ENCODE measurements at regions not wholly inside any gene's neighbourhood (a gene's known extent, or its start where the extent isn't known, plus 50 kb on each side); places are given as distances from the start of the nearest gene placed in this dataset.

DNA sequence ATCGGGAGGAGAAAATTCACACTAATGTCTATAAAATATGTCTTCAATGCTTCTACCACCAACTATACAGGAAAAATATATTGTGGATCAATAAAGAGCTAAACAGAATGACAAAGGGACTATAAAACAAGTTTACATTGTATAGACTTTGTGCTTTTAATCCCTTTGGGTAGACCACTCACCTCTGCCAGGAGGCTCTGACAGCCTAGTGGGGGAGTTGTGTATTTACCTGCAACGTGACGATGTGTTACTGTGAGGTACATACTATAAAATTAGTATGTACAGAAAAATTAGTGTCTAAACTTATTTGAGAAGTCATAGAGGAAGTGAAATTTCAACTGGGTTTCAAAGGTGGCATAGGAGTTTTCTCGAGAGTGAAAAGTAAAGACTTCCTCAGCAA lies 243.3 kb upstream of the REG3G start (continued):
- TF ChIP-seq, protein P1, sequence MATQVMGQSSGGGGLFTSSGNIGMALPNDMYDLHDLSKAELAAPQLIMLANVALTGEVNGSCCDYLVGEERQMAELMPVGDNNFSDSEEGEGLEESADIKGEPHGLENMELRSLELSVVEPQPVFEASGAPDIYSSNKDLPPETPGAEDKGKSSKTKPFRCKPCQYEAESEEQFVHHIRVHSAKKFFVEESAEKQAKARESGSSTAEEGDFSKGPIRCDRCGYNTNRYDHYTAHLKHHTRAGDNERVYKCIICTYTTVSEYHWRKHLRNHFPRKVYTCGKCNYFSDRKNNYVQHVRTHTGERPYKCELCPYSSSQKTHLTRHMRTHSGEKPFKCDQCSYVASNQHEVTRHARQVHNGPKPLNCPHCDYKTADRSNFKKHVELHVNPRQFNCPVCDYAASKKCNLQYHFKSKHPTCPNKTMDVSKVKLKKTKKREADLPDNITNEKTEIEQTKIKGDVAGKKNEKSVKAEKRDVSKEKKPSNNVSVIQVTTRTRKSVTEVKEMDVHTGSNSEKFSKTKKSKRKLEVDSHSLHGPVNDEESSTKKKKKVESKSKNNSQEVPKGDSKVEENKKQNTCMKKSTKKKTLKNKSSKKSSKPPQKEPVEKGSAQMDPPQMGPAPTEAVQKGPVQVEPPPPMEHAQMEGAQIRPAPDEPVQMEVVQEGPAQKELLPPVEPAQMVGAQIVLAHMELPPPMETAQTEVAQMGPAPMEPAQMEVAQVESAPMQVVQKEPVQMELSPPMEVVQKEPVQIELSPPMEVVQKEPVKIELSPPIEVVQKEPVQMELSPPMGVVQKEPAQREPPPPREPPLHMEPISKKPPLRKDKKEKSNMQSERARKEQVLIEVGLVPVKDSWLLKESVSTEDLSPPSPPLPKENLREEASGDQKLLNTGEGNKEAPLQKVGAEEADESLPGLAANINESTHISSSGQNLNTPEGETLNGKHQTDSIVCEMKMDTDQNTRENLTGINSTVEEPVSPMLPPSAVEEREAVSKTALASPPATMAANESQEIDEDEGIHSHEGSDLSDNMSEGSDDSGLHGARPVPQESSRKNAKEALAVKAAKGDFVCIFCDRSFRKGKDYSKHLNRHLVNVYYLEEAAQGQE (IDR thresholded peaks at IDR 0.05), result no peak
- TF ChIP-seq, protein P2, sequence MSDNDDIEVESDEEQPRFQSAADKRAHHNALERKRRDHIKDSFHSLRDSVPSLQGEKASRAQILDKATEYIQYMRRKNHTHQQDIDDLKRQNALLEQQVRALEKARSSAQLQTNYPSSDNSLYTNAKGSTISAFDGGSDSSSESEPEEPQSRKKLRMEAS (IDR thresholded peaks at IDR 0.05), result no peak
- TF ChIP-seq SP1 (IDR thresholded peaks at IDR 0.05), result no peak

DNA sequence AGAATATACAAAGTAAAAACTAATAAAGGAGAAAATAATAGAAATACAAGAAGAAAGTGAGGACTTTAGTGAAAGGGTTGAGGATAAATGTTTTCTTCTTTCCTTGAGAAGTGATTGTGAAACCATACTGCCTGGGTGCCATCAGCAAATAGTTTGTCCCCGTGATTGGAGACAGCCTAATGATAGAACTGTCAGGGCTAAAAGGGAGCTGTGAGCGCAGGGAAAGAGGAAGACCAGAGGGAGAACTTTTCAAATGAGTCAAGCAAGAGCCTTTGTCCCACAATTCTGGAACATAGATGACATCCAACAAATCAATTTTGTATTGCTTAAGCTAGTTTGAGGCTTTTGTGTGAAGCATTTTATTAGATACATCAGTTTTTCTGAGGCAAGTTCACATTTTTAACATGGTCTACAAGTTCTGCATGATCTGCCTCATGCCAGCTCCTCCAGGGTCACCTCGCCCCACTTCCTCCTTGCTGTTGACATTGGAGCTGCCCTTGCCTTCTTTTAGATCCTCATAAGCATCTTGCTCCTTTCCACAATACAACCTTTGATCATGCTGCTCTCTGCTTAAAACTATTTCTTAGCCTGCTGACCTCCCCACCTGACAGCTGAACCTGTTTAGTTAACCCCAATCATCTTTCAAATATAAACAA lies 213.4 kb upstream of the REG3G start:
- no peaks in the 10 kb centered on the region for H3K9me3 ChIP-seq (ENCODE audit: control insufficient read depth in 4 of 4, low read length in 3 of 4)
- H3K4me3 ChIP-seq (ENCODE audit: low read depth in 1 of 3, low read length in 3 of 3), result no peak overlapping the region
- no peaks in the 10 kb centered on the region for H3K27me3 ChIP-seq (ENCODE audit: control insufficient read depth in 4 of 4, insufficient read depth in 4 of 4, low read length in 3 of 4)
- H3K36me3 ChIP-seq (ENCODE audit: control insufficient read depth in 4 of 4, insufficient read depth in 3 of 4, low read depth in 1 of 4, low read length in 3 of 4), result no peaks in the 10 kb centered on the region
- TF ChIP-seq EGR1 (IDR thresholded peaks at IDR 0.05; ENCODE audit: low read depth in 2 of 2) (no peak), RXRA (IDR thresholded peaks at IDR 0.05) (no peak), YY1 (IDR thresholded peaks at IDR 0.05) (no peak), RAD21 (IDR thresholded peaks at IDR 0.05) (no peak), JUND (IDR thresholded peaks at IDR 0.05) (no peak), SP1 (IDR thresholded peaks at IDR 0.05) (no peak)
- TF ChIP-seq, protein P2 (IDR thresholded peaks at IDR 0.05), result no peak
- TF ChIP-seq, protein P3, sequence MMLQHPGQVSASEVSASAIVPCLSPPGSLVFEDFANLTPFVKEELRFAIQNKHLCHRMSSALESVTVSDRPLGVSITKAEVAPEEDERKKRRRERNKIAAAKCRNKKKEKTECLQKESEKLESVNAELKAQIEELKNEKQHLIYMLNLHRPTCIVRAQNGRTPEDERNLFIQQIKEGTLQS (IDR thresholded peaks at IDR 0.05), result no peak
- no peaks in the 10 kb centered on the region for H3K4me1 ChIP-seq (ENCODE audit: control insufficient read depth in 4 of 4, insufficient read depth in 4 of 4, low read length in 3 of 4)
- no peak overlapping the region for H3K27ac ChIP-seq (ENCODE audit: low read depth in 1 of 2, low read length in 2 of 2)
- H3K9ac ChIP-seq (ENCODE audit: low read depth in 1 of 2, low read length in 2 of 2), result no peak overlapping the region
- 52% methylated on average over 3 of the region's 3 CpGs for WGBS
- DNase-seq (ENCODE audit: low spot score), result no peak

DNA sequence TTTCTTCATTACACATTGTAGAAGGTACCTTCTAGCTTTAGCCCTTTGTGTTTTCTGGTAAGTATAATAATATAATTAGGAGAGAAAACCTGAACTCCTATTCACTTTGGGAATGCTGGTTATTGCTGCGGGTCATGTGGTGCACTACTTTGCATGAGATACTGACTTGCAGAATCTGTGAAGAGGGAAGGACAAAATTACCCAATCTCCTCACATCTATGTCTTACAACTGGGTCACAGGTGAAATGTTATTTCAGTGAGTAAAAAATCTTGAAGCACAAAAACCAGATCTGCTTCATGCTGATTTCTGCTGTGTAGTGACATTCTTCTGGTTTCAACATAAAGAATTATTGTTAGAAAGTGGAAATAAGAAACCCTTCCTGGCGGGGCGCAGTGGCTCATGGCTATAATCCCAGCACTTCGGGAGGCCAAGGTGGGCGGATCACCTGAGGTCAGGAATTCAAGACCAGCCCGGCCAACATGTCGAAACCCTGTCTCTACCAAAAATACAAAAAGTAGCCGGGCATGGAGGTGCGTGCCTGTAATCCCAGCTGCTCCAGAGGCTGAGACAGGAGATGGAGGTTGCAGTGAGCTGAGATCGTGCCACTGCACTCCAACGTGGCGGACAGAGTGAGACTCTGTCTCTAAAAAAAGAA lies 211.0 kb upstream of the REG3G start:
- TF ChIP-seq, protein P4, sequence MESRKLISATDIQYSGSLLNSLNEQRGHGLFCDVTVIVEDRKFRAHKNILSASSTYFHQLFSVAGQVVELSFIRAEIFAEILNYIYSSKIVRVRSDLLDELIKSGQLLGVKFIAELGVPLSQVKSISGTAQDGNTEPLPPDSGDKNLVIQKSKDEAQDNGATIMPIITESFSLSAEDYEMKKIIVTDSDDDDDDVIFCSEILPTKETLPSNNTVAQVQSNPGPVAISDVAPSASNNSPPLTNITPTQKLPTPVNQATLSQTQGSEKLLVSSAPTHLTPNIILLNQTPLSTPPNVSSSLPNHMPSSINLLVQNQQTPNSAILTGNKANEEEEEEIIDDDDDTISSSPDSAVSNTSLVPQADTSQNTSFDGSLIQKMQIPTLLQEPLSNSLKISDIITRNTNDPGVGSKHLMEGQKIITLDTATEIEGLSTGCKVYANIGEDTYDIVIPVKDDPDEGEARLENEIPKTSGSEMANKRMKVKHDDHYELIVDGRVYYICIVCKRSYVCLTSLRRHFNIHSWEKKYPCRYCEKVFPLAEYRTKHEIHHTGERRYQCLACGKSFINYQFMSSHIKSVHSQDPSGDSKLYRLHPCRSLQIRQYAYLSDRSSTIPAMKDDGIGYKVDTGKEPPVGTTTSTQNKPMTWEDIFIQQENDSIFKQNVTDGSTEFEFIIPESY (IDR thresholded peaks at IDR 0.05), result no peak
- no peak for TF ChIP-seq GABPA (IDR thresholded peaks at IDR 0.05 in 1 of 2, conservative IDR thresholded peaks at IDR 0.05 in 1 of 2)
- Histone ChIP-seq H3K9me3 (ENCODE audit: control insufficient read depth in 4 of 4, low read length in 3 of 4) (no peaks in the 10 kb centered on the region), H3K27ac (ENCODE audit: low read depth in 1 of 2, low read length in 2 of 2) (no peak overlapping the region), H3K9ac (ENCODE audit: low read depth in 1 of 2, low read length in 2 of 2) (no peak overlapping the region), H3K27me3 (ENCODE audit: control insufficient read depth in 4 of 4, insufficient read depth in 4 of 4, low read length in 3 of 4) (no peaks in the 10 kb centered on the region), H3K36me3 (ENCODE audit: control insufficient read depth in 4 of 4, insufficient read depth in 3 of 4, low read depth in 1 of 4, low read length in 3 of 4) (no peaks in the 10 kb centered on the region), H3K4me1 (ENCODE audit: control insufficient read depth in 4 of 4, insufficient read depth in 4 of 4, low read length in 3 of 4) (no peaks in the 10 kb centered on the region), H3K4me3 (ENCODE audit: low read depth in 1 of 3, low read length in 3 of 3) (no peak overlapping the region)
- 80% methylated on average over 12 of the region's 12 CpGs for WGBS
- DNase-seq (ENCODE audit: low spot score), result no peak
